ENCODE measurements at regions not wholly inside any gene's neighbourhood (a gene's known extent, or its start where the extent isn't known, plus 50 kb on each side); places are given as distances from the start of the nearest gene placed in this dataset.

- H3K4me3 Mint-ChIP-seq, result no peak overlapping the region
- TF ChIP-seq CTCF (conservative IDR thresholded peaks at IDR 0.05), result no peak
- Histone ChIP-seq H3K9ac (ENCODE audit: extremely low read depth, low read length, poor library complexity, severe bottlenecking) (no peak overlapping the region), H3K4me1 (ENCODE audit: control insufficient read depth, insufficient read depth, low read length) (peaks cover 3% of the 10 kb centered on the region), H3K36me3 (ENCODE audit: control insufficient read depth, insufficient read depth, low read length) (no peaks in the 10 kb centered on the region), H3K9me3 (ENCODE audit: control insufficient read depth, low read length) (peaks cover 4% of the 10 kb centered on the region), H3K27ac (ENCODE audit: low read depth, low read length) (no peak overlapping the region), H3K27me3 (ENCODE audit: control insufficient read depth, insufficient read depth, low read length, poor library complexity, severe bottlenecking) (no peaks in the 10 kb centered on the region), H3K4me3 (ENCODE audit: low read length) (no peak overlapping the region)
- H3K9me3 Mint-ChIP-seq, result peaks cover 2% of the 10 kb centered on the region
- H3K27me3 Mint-ChIP-seq (ENCODE audit: insufficient read depth), result no peaks in the 10 kb centered on the region
- no peak overlapping the region for H3K27ac Mint-ChIP-seq
- H3K36me3 Mint-ChIP-seq (ENCODE audit: low read depth), result no peaks in the 10 kb centered on the region
- no peak for DNase-seq
- peaks cover 6% of the 10 kb centered on the region for H3K4me1 Mint-ChIP-seq
These were observed 610.0 kb upstream of the GCFC2 start for GRCh38 chr2:76320716-76321115.

- no peak overlapping the region for H3K27ac ChIP-seq (ENCODE audit: low read depth, low read length)
- peaks cover 15% of the 10 kb centered on the region for H3K9me3 ChIP-seq (ENCODE audit: control insufficient read depth, low read length)
- WGBS, 2 experiments (ENCODE audit: insufficient coverage in 1 of 2, insufficient read length in 1 of 2), result 95 to 100% methylated on average over 1 to 4 of the region's 4 CpGs
- Mint-ChIP-seq H3K4me1 (peaks cover 6% of the 10 kb centered on the region), H3K36me3 (ENCODE audit: low read depth) (no peaks in the 10 kb centered on the region), H3K27ac (no peak overlapping the region), H3K4me3 (no peak overlapping the region), H3K27me3 (ENCODE audit: insufficient read depth) (no peaks in the 10 kb centered on the region), H3K9me3 (peaks cover 7% of the 10 kb centered on the region)
- H3K4me1 ChIP-seq (ENCODE audit: control insufficient read depth, insufficient read depth, low read length), result peaks cover 3% of the 10 kb centered on the region
- no peak overlapping the region for H3K9ac ChIP-seq (ENCODE audit: extremely low read depth, low read length, poor library complexity, severe bottlenecking)
- DNase-seq, result no peak
- no peak overlapping the region for H3K4me3 ChIP-seq (ENCODE audit: low read length)
- no peak for TF ChIP-seq CTCF (conservative IDR thresholded peaks at IDR 0.05)
- H3K36me3 ChIP-seq (ENCODE audit: control insufficient read depth, insufficient read depth, low read length), result no peaks in the 10 kb centered on the region
- no peaks in the 10 kb centered on the region for H3K27me3 ChIP-seq (ENCODE audit: control insufficient read depth, insufficient read depth, low read length, poor library complexity, severe bottlenecking)
These were observed 608.2 kb upstream of the GCFC2 start for GRCh38 chr2:76318848-76319360.

- no peaks in the 10 kb centered on the region for H3K27me3 Mint-ChIP-seq (ENCODE audit: insufficient read depth)
- H3K9me3 Mint-ChIP-seq, result peaks cover 7% of the 10 kb centered on the region
- no peak for DNase-seq
- Histone ChIP-seq H3K4me3 (ENCODE audit: low read length) (no peak overlapping the region), H3K36me3 (ENCODE audit: control insufficient read depth, insufficient read depth, low read length) (no peaks in the 10 kb centered on the region), H3K9me3 (ENCODE audit: control insufficient read depth, low read length) (peaks cover 15% of the 10 kb centered on the region), H3K27me3 (ENCODE audit: control insufficient read depth, insufficient read depth, low read length, poor library complexity, severe bottlenecking) (no peaks in the 10 kb centered on the region), H3K27ac (ENCODE audit: low read depth, low read length) (no peak overlapping the region), H3K4me1 (ENCODE audit: control insufficient read depth, insufficient read depth, low read length) (no peaks in the 10 kb centered on the region), H3K9ac (ENCODE audit: extremely low read depth, low read length, poor library complexity, severe bottlenecking) (no peak overlapping the region)
- 85 to 89% methylated on average over 6 of the region's 6 CpGs for WGBS, 2 experiments (ENCODE audit: insufficient coverage in 1 of 2, insufficient read length in 1 of 2)
- H3K4me1 Mint-ChIP-seq, result peaks cover 18% of the 10 kb centered on the region
- H3K36me3 Mint-ChIP-seq (ENCODE audit: low read depth), result no peaks in the 10 kb centered on the region
- H3K4me3 Mint-ChIP-seq, result no peak overlapping the region
- no peak for TF ChIP-seq CTCF (conservative IDR thresholded peaks at IDR 0.05)
- H3K27ac Mint-ChIP-seq, result no peak overlapping the region
These were observed 606.0 kb upstream of the GCFC2 start for GRCh38 chr2:76316691-76317090.
